GM13977 (cell line): ENCODE measurements at regions not wholly inside any gene's neighbourhood (a gene's known extent, or its start where the extent isn't known, plus 50 kb on each side); places are given as distances from the start of the nearest gene placed in this dataset.

Experiments
- DNase-seq: peaks from one replicate; pipeline ENCODE4 v3.0.0; 2012; ENCODE audit warnings: low spot score
- CTCF ChIP-seq: IDR thresholded peaks from 2 replicates; pipeline ENCODE4 v1.5.1; 2012; ENCODE audit warnings: mild to moderate bottlenecking, control low read depth; ENCODE audit not compliant: insufficient read depth; ENCODE audit errors: extremely low read depth, missing control alignments
- in situ Hi-C: fragments of 300-500 bp; cut with MboI; formaldehyde crosslinking; loops from one replicate; pipeline ENCODE4 v1.12.0; 2022; ENCODE audit warnings: low sequenced_read_pairs, low pct_unique_long_range_greater_than_20kb, mixed read lengths, inconsistent platforms; ENCODE audit not compliant: unreplicated experiment

- DNase-seq: no peak
- no peak for TF ChIP-seq CTCF
- in situ Hi-C loops: no loop called here
Measured at GRCh38 chr11:92026664-92027063, 198.0 kb upstream of the FAT3 start.

- in situ Hi-C loops: no loop called here
- TF ChIP-seq CTCF: no peak
- DNase-seq: no peak
Measured at GRCh38 chr11:92024788-92025187, 199.8 kb upstream of the FAT3 start.

GRCh38 chr11:92022499-92022898, 202.1 kb upstream of the FAT3 start:
- TF ChIP-seq CTCF: no peak
- no peak for DNase-seq
- in situ Hi-C loops: no loop called here

- no peak for TF ChIP-seq CTCF
- no peak for DNase-seq
- in situ Hi-C loops: no loop called here
Measured at GRCh38 chr11:92018332-92018731, 206.3 kb upstream of the FAT3 start.

GRCh38 chr11:92008249-92008648, 216.4 kb upstream of the FAT3 start:
- TF ChIP-seq CTCF: no peak
- in situ Hi-C loops: no loop called here
- DNase-seq: no peak

GRCh38 chr11:92002568-92002967, 222.1 kb upstream of the FAT3 start:
- TF ChIP-seq CTCF: no peak
- DNase-seq: no peak
- in situ Hi-C loops: no loop called here

- no peak for DNase-seq
- no peak for TF ChIP-seq CTCF
- in situ Hi-C loops: no loop called here
Measured at GRCh38 chr11:91998481-91998880, 226.1 kb upstream of the FAT3 start.
